Panc1 (cell line): ENCODE measurements at regions not wholly inside any gene's neighbourhood (a gene's known extent, or its start where the extent isn't known, plus 50 kb on each side); places are given as distances from the start of the nearest gene placed in this dataset.

ENCODE experiments used
- ATAC-seq: fragments of 200-7000 bp; cut with Tn5 transposase; 2 replicates; pipeline ENCODE4 v1.9.1; 2020; ENCODE audit warnings: mild to moderate bottlenecking, moderate library complexity
- BruUV-seq: library from RNA; stranded (reverse); fragments of 400-500 nt; replicated peaks from 2 replicates; lab custom pipeline; 2021; lab: Mats Ljungman, UMichigan
- CTCF ChIA-PET: fragments of 300-600 bp; sonication (Branson Sonifier 250); formaldehyde crosslinking; loops from one replicate; lab custom pipeline; 2022; ENCODE audit warnings: antibody characterized with exemption; lab: Charles Lee
- POLR2A ChIA-PET: fragments of 300-600 bp; sonication (Branson Sonifier 250); formaldehyde crosslinking; loops from one replicate; lab custom pipeline; 2022; ENCODE audit warnings: antibody characterized with exemption; lab: Charles Lee
- DNase-seq: peaks from one replicate; pipeline ENCODE4 v3.0.0-alpha.2; 2010; ENCODE audit warnings: low read depth, low spot score
- H3K27ac ChIP-seq: 2 replicates; pipeline ENCODE4 v1.5.1; 2011; ENCODE audit warnings: mild to moderate bottlenecking, low read length, inconsistent platforms
- H3K27me3 ChIP-seq: fragments of 200-500 bp; sonication (Bioruptor generic); 2 replicates; pipeline ENCODE4 v1.6.0; 2014; ENCODE audit warnings: low read length, inconsistent platforms; ENCODE audit not compliant: control insufficient read depth, insufficient read depth
- H3K36me3 ChIP-seq: fragments of 200-500 bp; sonication (Bioruptor generic); 2 replicates; pipeline ENCODE4 v1.5.1; 2014; ENCODE audit warnings: inconsistent platforms, mild to moderate bottlenecking, low read length, moderate library complexity; ENCODE audit not compliant: control insufficient read depth, insufficient read depth
- H3K4me1 ChIP-seq: 2 replicates; pipeline ENCODE4 v1.5.1; 2011; ENCODE audit warnings: inconsistent platforms, mild to moderate bottlenecking, low read length, moderate library complexity; ENCODE audit not compliant: control insufficient read depth, insufficient read depth
- H3K4me3 ChIP-seq, 2 experiments: 2 replicates each; pipeline ENCODE4 v1.5.1; 2011 to 2012; ENCODE audit warnings: low read depth in 2 of 2, low read length in 2 of 2, mild to moderate bottlenecking in 2 of 2, inconsistent platforms in 1 of 2, moderate library complexity in 1 of 2
- H3K9me3 ChIP-seq: fragments of 200-500 bp; sonication (Bioruptor generic); 2 replicates; pipeline ENCODE4 v1.5.1; 2014; ENCODE audit warnings: low read depth, mild to moderate bottlenecking, inconsistent platforms, low read length, moderate library complexity; ENCODE audit not compliant: control insufficient read depth, insufficient read depth
- CTCF ChIP-seq: fragments of 450-650 bp; IDR thresholded peaks from 2 replicates; pipeline ENCODE4 v1.5.1; 2017; ENCODE audit warnings: mild to moderate bottlenecking
- POLR2AphosphoS5 ChIP-seq: IDR thresholded peaks from 2 replicates; pipeline ENCODE4 v1.6.1; 2012; ENCODE audit warnings: mild to moderate bottlenecking, low read depth, low read length, moderate library complexity
- SIN3A ChIP-seq: IDR thresholded peaks from 2 replicates; pipeline ENCODE4 v1.6.1; 2012; ENCODE audit warnings: low read depth, mild to moderate bottlenecking, low read length, moderate library complexity, borderline replicate concordance; ENCODE audit not compliant: insufficient read depth
- TCF7L2 ChIP-seq: IDR thresholded peaks from 2 replicates; pipeline ENCODE4 v1.6.1; 2011; ENCODE audit warnings: mild to moderate bottlenecking, low read depth, low read length, inconsistent platforms
- in situ Hi-C: cut with HindIII; loops from 2 replicates; pipeline ENCODE4 v1.10.0; 2016; ENCODE audit warnings: low sequenced_read_pairs, low pct_unique_long_range_greater_than_20kb
- intact Hi-C: fragments of 100-400 bp; cut with micrococcal nuclease; formaldehyde crosslinking; loops from one replicate; pipeline ENCODE4 v1.10.0; 2022; ENCODE audit not compliant: unreplicated experiment
- TF ChIP-seq, protein P1 (sequence below), 2 experiments: IDR thresholded peaks; 2 replicates each; pipeline ENCODE4 v1.6.1; 2011 to 2012; ENCODE audit warnings: low read depth in 2 of 2, control low read depth in 1 of 2, low read length in 1 of 2, mild to moderate bottlenecking in 1 of 2, moderate library complexity in 1 of 2; ENCODE audit not compliant: insufficient read depth in 1 of 2

GRCh38 chr13:106262886-106263285 is 272.6 kb downstream of the EFNB2 start:
- POLR2A ChIA-PET, result no interaction called here
- DNase-seq (no peak), ATAC-seq (no peak)
- BruUV-seq, result no TSS peak
- H3K4me3 ChIP-seq, result no peak overlapping the region
- TF ChIP-seq SIN3A (no peak), TCF7L2 (no peak), POLR2AphosphoS5 (no peak), CTCF (no peak)
- TF ChIP-seq, protein P1, sequence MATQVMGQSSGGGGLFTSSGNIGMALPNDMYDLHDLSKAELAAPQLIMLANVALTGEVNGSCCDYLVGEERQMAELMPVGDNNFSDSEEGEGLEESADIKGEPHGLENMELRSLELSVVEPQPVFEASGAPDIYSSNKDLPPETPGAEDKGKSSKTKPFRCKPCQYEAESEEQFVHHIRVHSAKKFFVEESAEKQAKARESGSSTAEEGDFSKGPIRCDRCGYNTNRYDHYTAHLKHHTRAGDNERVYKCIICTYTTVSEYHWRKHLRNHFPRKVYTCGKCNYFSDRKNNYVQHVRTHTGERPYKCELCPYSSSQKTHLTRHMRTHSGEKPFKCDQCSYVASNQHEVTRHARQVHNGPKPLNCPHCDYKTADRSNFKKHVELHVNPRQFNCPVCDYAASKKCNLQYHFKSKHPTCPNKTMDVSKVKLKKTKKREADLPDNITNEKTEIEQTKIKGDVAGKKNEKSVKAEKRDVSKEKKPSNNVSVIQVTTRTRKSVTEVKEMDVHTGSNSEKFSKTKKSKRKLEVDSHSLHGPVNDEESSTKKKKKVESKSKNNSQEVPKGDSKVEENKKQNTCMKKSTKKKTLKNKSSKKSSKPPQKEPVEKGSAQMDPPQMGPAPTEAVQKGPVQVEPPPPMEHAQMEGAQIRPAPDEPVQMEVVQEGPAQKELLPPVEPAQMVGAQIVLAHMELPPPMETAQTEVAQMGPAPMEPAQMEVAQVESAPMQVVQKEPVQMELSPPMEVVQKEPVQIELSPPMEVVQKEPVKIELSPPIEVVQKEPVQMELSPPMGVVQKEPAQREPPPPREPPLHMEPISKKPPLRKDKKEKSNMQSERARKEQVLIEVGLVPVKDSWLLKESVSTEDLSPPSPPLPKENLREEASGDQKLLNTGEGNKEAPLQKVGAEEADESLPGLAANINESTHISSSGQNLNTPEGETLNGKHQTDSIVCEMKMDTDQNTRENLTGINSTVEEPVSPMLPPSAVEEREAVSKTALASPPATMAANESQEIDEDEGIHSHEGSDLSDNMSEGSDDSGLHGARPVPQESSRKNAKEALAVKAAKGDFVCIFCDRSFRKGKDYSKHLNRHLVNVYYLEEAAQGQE (IDR thresholded peaks at IDR 0.05; ENCODE audit: insufficient read depth in 1 of 2, low read depth in 2 of 2, low read length in 1 of 2), result no peak
- no peaks in the 10 kb centered on the region for H3K36me3 ChIP-seq
- in situ Hi-C loops, result no loop called here
- intact Hi-C loops, result no loop called here
- H3K9me3 ChIP-seq, result no peaks in the 10 kb centered on the region
- H3K4me1 ChIP-seq, result no peaks in the 10 kb centered on the region
- no peak overlapping the region for H3K27ac ChIP-seq
- H3K27me3 ChIP-seq, result no peaks in the 10 kb centered on the region
- CTCF ChIA-PET, result no interaction called here

GRCh38 chr13:106261450-106261849 is 274.0 kb downstream of the EFNB2 start:
- no peak overlapping the region for H3K27ac ChIP-seq
- no peaks in the 10 kb centered on the region for H3K9me3 ChIP-seq
- ATAC-seq (no peak), DNase-seq (no peak)
- H3K4me1 ChIP-seq, result no peaks in the 10 kb centered on the region
- ChIA-PET POLR2A (no interaction called here), CTCF (no interaction called here)
- H3K27me3 ChIP-seq, result no peaks in the 10 kb centered on the region
- no peaks in the 10 kb centered on the region for H3K36me3 ChIP-seq
- intact Hi-C loops (no loop called here), in situ Hi-C loops (no loop called here)
- H3K4me3 ChIP-seq, result no peak overlapping the region
- no TSS peak for BruUV-seq
- TF ChIP-seq CTCF (no peak), SIN3A (no peak), POLR2AphosphoS5 (no peak), TCF7L2 (no peak)
- TF ChIP-seq, protein P1 (IDR thresholded peaks at IDR 0.05; ENCODE audit: insufficient read depth in 1 of 2, low read depth in 2 of 2, low read length in 1 of 2), result no peak
